Osteocyte (in vitro differentiated cells): ENCODE measurements at regions not wholly inside any gene's neighbourhood (a gene's known extent, or its start where the extent isn't known, plus 50 kb on each side); places are given as distances from the start of the nearest gene placed in this dataset.

Experiments used
- DNase-seq: peaks from one replicate; pipeline ENCODE4 v3.0.0; 2021; ENCODE audit warnings: mixed read lengths; ENCODE audit not compliant: unreplicated experiment; ENCODE audit errors: extremely low spot score
- H3K27ac Mint-ChIP-seq: one replicate; pipeline ENCODE4 v1.8.0; 2021; ENCODE audit warnings: mild to moderate bottlenecking, mixed read lengths; ENCODE audit not compliant: unreplicated experiment
- H3K27me3 Mint-ChIP-seq: one replicate; pipeline ENCODE4 v1.8.0; 2021; ENCODE audit warnings: mixed read lengths; ENCODE audit not compliant: unreplicated experiment
- H3K36me3 Mint-ChIP-seq: one replicate; pipeline ENCODE4 v1.8.0; 2021; ENCODE audit warnings: mixed read lengths; ENCODE audit not compliant: unreplicated experiment
- H3K4me1 Mint-ChIP-seq: one replicate; pipeline ENCODE4 v1.8.0; 2021; ENCODE audit warnings: mixed read lengths; ENCODE audit not compliant: unreplicated experiment
- H3K4me3 Mint-ChIP-seq: one replicate; pipeline ENCODE4 v1.8.0; 2021; ENCODE audit warnings: mild to moderate bottlenecking, moderate library complexity, mixed read lengths; ENCODE audit not compliant: unreplicated experiment
- H3K9me3 Mint-ChIP-seq: one replicate; pipeline ENCODE4 v1.8.0; 2021; ENCODE audit warnings: mixed read lengths; ENCODE audit not compliant: unreplicated experiment
- CTCF ChIP-seq: fragments of 200-600 bp; sonication (generic); IDR thresholded peaks from 2 replicates; pipeline ENCODE4 v1.5.0; 2021; ENCODE audit warnings: antibody characterized with exemption, mild to moderate bottlenecking, moderate library complexity

- Mint-ChIP-seq H3K9me3 (peaks cover 6% of the 10 kb centered on the region), H3K27ac (no peak overlapping the region), H3K27me3 (no peaks in the 10 kb centered on the region), H3K36me3 (no peaks in the 10 kb centered on the region), H3K4me1 (no peaks in the 10 kb centered on the region), H3K4me3 (no peak overlapping the region)
- TF ChIP-seq CTCF: no peak
- DNase-seq: no peak
These were observed 614.5 kb downstream of the MAT2B start for GRCh38 chr5:164119806-164120447.

- Mint-ChIP-seq H3K4me1 (no peaks in the 10 kb centered on the region), H3K9me3 (peaks cover 41% of the 10 kb centered on the region), H3K27me3 (no peaks in the 10 kb centered on the region), H3K36me3 (no peaks in the 10 kb centered on the region), H3K4me3 (no peak overlapping the region), H3K27ac (no peak overlapping the region)
- no peak for DNase-seq
- no peak for TF ChIP-seq CTCF
These were observed 622.1 kb downstream of the MAT2B start for GRCh38 chr5:164127527-164127926.

- Mint-ChIP-seq H3K27ac (no peak overlapping the region), H3K9me3 (peaks cover 37% of the 10 kb centered on the region), H3K4me3 (no peak overlapping the region), H3K4me1 (no peaks in the 10 kb centered on the region), H3K36me3 (no peaks in the 10 kb centered on the region), H3K27me3 (no peaks in the 10 kb centered on the region)
- no peak for DNase-seq
- no peak for TF ChIP-seq CTCF
These were observed 626.9 kb downstream of the MAT2B start for GRCh38 chr5:164132358-164132757.

- H3K27ac Mint-ChIP-seq: no peak overlapping the region
- peaks cover 1% of the 10 kb centered on the region for H3K9me3 Mint-ChIP-seq
- no peaks in the 10 kb centered on the region for H3K27me3 Mint-ChIP-seq
- H3K36me3 Mint-ChIP-seq: no peaks in the 10 kb centered on the region
- DNase-seq: no peak
- no peak overlapping the region for H3K4me3 Mint-ChIP-seq
- no peak for TF ChIP-seq CTCF
- no peaks in the 10 kb centered on the region for H3K4me1 Mint-ChIP-seq
These were observed 631.7 kb downstream of the MAT2B start for GRCh38 chr5:164137095-164137494.

GRCh38 chr5:164139423-164139822 lies 634.0 kb downstream of the MAT2B start:
- no peaks in the 10 kb centered on the region for H3K27me3 Mint-ChIP-seq
- TF ChIP-seq CTCF: no peak
- no peaks in the 10 kb centered on the region for H3K9me3 Mint-ChIP-seq
- H3K36me3 Mint-ChIP-seq: no peaks in the 10 kb centered on the region
- H3K27ac Mint-ChIP-seq: no peak overlapping the region
- H3K4me3 Mint-ChIP-seq: no peak overlapping the region
- DNase-seq: no peak
- no peaks in the 10 kb centered on the region for H3K4me1 Mint-ChIP-seq
